ENCODE measurements at regions not wholly inside any gene's neighbourhood (a gene's known extent, or its start where the extent isn't known, plus 50 kb on each side); places are given as distances from the start of the nearest gene placed in this dataset.

DNA sequence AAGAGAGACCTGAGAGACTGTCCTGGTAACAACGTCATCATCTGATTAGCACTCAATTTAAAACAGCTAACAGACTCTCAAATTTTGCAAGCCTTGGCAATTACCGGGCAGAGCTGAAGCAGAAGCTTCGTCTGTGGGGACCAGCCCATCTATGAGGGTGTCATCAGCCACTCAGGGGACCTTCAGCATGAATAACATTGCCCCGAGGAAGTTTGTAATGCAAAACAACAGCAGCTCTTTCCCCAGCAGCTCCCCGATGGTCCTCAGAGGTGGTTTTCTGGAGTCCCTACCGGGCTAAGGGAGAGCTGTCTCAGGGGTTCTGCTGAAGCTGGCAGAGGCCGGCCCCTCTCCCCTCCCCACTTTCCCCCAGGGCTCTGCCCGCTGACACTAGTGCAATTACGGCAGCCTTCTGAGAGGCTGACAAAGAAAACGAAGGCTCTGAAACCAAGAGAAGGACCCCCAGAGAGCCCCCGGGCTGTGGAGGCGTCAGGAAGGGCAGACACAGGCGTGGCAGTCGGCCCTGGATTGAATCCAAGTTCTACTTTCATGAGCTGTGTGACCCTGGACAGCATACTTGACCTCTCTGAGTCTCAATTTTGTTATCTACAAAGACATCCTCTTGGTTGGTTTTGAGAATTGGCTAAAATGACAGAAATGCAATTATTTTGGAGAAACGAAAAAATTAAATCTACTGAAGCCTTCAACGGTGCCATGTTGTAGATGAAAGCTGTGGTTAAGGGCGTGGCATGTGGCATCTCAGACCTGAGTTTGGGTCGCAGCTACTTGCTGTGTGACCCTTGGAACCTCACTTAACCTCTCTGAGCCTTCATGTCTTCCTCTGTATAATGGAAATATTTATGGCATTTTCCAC is 102.1 kb upstream of the TLE3 start:
- DNase-seq (ENCODE audit: low read depth, low spot score), result no peak
- H3K9me3 ChIP-seq (ENCODE audit: control insufficient read depth, insufficient read depth, low read length), result no peaks in the 10 kb centered on the region
- CTCF ChIA-PET, result no interaction called here
- peaks cover 11% of the 10 kb centered on the region for H3K27me3 ChIP-seq (ENCODE audit: control insufficient read depth, insufficient read depth, low read length)
- no peak overlapping the region for H3K4me3 ChIP-seq (ENCODE audit: low read depth, low read length)
- no peak for TF ChIP-seq CTCF (IDR thresholded peaks at IDR 0.05; ENCODE audit: low read depth, low read length)
- no peak overlapping the region for H3K27ac ChIP-seq (ENCODE audit: low read depth, low read length)
- POLR2A ChIA-PET, result no interaction called here

- ChIA-PET CTCF (no interaction called here), POLR2A (no interaction called here)
- Histone ChIP-seq H3K4me3 (ENCODE audit: low read depth, low read length) (no peak overlapping the region), H3K27ac (ENCODE audit: low read depth, low read length) (no peak overlapping the region), H3K27me3 (ENCODE audit: control insufficient read depth, insufficient read depth, low read length) (peaks cover 11% of the 10 kb centered on the region), H3K9me3 (ENCODE audit: control insufficient read depth, insufficient read depth, low read length) (no peaks in the 10 kb centered on the region)
- no peak for DNase-seq (ENCODE audit: low read depth, low spot score)
- TF ChIP-seq CTCF (IDR thresholded peaks at IDR 0.05; ENCODE audit: low read depth, low read length), result no peak
Measured at GRCh38 chr15:70199124-70199482, 101.4 kb upstream of the TLE3 start.

- Histone ChIP-seq H3K27me3 (ENCODE audit: control insufficient read depth, insufficient read depth, low read length) (peaks cover 7% of the 10 kb centered on the region), H3K27ac (ENCODE audit: low read depth, low read length) (no peak overlapping the region), H3K9me3 (ENCODE audit: control insufficient read depth, insufficient read depth, low read length) (no peaks in the 10 kb centered on the region), H3K4me3 (ENCODE audit: low read depth, low read length) (no peak overlapping the region)
- no peak for TF ChIP-seq CTCF (IDR thresholded peaks at IDR 0.05; ENCODE audit: low read depth, low read length)
- CTCF ChIA-PET, result no interaction called here
- POLR2A ChIA-PET, result no interaction called here
- DNase-seq (ENCODE audit: low read depth, low spot score), result no peak
Measured at GRCh38 chr15:70198441-70199123, 100.9 kb upstream of the TLE3 start.

GRCh38 chr15:70197945-70198361 is 100.2 kb upstream of the TLE3 start:
- Histone ChIP-seq H3K4me3 (ENCODE audit: low read depth, low read length) (no peak overlapping the region), H3K27ac (ENCODE audit: low read depth, low read length) (no peak overlapping the region), H3K9me3 (ENCODE audit: control insufficient read depth, insufficient read depth, low read length) (no peaks in the 10 kb centered on the region), H3K27me3 (ENCODE audit: control insufficient read depth, insufficient read depth, low read length) (peaks cover 9% of the 10 kb centered on the region)
- ChIA-PET POLR2A (no interaction called here), CTCF (no interaction called here)
- no peak for TF ChIP-seq CTCF (IDR thresholded peaks at IDR 0.05; ENCODE audit: low read depth, low read length)
- no peak for DNase-seq (ENCODE audit: low read depth, low spot score)

- CTCF ChIA-PET, result no interaction called here
- Histone ChIP-seq H3K4me3 (ENCODE audit: low read depth, low read length) (no peak overlapping the region), H3K9me3 (ENCODE audit: control insufficient read depth, insufficient read depth, low read length) (no peaks in the 10 kb centered on the region), H3K27ac (ENCODE audit: low read depth, low read length) (peak overlapping the region; percentile 21), H3K27me3 (ENCODE audit: control insufficient read depth, insufficient read depth, low read length) (peaks cover 11% of the 10 kb centered on the region)
- no peak for DNase-seq (ENCODE audit: low read depth, low spot score)
- POLR2A ChIA-PET, result interaction anchor here (1.4 kb wide), 1 partner anchor 96 kb away, joined by 5 read pairs; no protein-coding TSS in a partner anchor
- TF ChIP-seq CTCF (IDR thresholded peaks at IDR 0.05; ENCODE audit: low read depth, low read length), result no peak
Measured at GRCh38 chr15:70197318-70197944, 99.7 kb upstream of the TLE3 start.

Data from AG04450 (cell line).